Smooth muscle cell (in vitro differentiated cells): ENCODE measurements at regions not wholly inside any gene's neighbourhood (a gene's known extent, or its start where the extent isn't known, plus 50 kb on each side); places are given as distances from the start of the nearest gene placed in this dataset.
"Not testable (repeated sequence)": the region's sequence is repeated elsewhere in the genome, so short reads cannot be mapped to it uniquely, and the experiment has no call there.

Experiments used
- DNase-seq: peaks from one replicate; lab custom pipeline; 2025; ENCODE audit not compliant: unreplicated experiment; lab: John Stamatoyannopoulos, UW
- H2AFZ ChIP-seq: fragments of 200-600 bp; sonication (generic); 2 replicates; pipeline ENCODE4 v1.6.0; 2016; ENCODE audit warnings: antibody characterized with exemption, low read depth, mild to moderate bottlenecking
- H3F3A ChIP-seq: fragments of 200-600 bp; sonication (generic); 2 replicates; pipeline ENCODE4 v1.6.0; 2017; ENCODE audit warnings: antibody characterized with exemption, low read depth
- H3K27ac ChIP-seq: fragments of 200-600 bp; sonication (generic); 2 replicates; pipeline ENCODE4 v1.5.1; 2016; ENCODE audit warnings: low read depth, mild to moderate bottlenecking
- H3K27me3 ChIP-seq: fragments of 200-600 bp; sonication (generic); 2 replicates; pipeline ENCODE4 v1.6.1; 2016; ENCODE audit warnings: low read depth, mild to moderate bottlenecking
- H3K36me3 ChIP-seq: fragments of 200-600 bp; sonication (generic); 2 replicates; pipeline ENCODE4 v1.5.1; 2016; ENCODE audit warnings: low read depth
- H3K4me1 ChIP-seq: fragments of 200-600 bp; sonication (generic); 2 replicates; pipeline ENCODE4 v1.5.1; 2016; ENCODE audit warnings: low read depth
- H3K4me2 ChIP-seq: fragments of 200-600 bp; sonication (generic); 2 replicates; pipeline ENCODE4 v1.6.0; 2016; ENCODE audit warnings: mild to moderate bottlenecking
- H3K4me3 ChIP-seq: fragments of 200-600 bp; sonication (generic); 2 replicates; pipeline ENCODE4 v1.5.1; 2016; ENCODE audit warnings: mild to moderate bottlenecking
- H3K79me2 ChIP-seq: fragments of 200-600 bp; sonication (generic); 2 replicates; pipeline ENCODE4 v1.6.0; 2016; ENCODE audit warnings: low read depth, mild to moderate bottlenecking
- H3K9ac ChIP-seq: fragments of 200-600 bp; sonication (generic); 2 replicates; pipeline ENCODE4 v1.6.0; 2016; ENCODE audit warnings: low read depth
- H3K9me3 ChIP-seq: fragments of 200-600 bp; sonication (generic); replicated peaks from 2 replicates; pipeline ENCODE4 v1.5.1; 2016; ENCODE audit warnings: low read depth
- H4K20me1 ChIP-seq: fragments of 200-600 bp; sonication (generic); 2 replicates; pipeline ENCODE4 v1.6.0; 2016; ENCODE audit warnings: low read depth
- CTCF ChIP-seq: fragments of 200-600 bp; sonication (generic); IDR thresholded peaks from 2 replicates; pipeline ENCODE4 v1.5.1; 2017; ENCODE audit warnings: borderline replicate concordance, mild to moderate bottlenecking, antibody characterized with exemption; ENCODE audit not compliant: insufficient read depth, poor library complexity, severe bottlenecking
- WGBS: methylation state at CpG from one replicate; pipeline ENCODE4 v1.1.7; 2016; ENCODE audit warnings: low lambda C conversion rate; 5-methylcytosine and 5-hydroxymethylcytosine counted together

DNA sequence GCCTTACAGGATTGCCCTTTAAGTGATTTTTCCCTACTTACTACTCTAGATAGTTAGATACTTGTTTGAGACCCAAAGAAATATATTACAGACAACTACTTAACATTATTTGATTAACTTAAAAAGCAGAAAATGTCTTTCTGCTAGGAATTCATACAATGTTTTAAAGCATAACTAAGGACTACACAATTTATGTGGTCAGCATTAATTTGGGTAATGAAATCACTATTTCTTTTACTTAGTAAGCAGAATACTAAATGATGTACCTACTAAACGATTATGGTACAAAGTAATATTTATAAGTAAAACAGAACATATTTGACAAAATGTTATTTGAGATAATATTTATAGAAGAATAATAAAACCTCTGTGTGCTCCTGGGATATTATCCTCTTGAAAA, 371.9 kb upstream of the ARRDC3 start:
- Histone ChIP-seq H3K9me3 (no peaks in the 10 kb centered on the region), H3F3A (no peaks in the 10 kb centered on the region), H3K36me3 (no peaks in the 10 kb centered on the region), H4K20me1 (no peaks in the 10 kb centered on the region), H3K4me1 (no peaks in the 10 kb centered on the region), H3K9ac (no peak overlapping the region), H3K27me3 (no peaks in the 10 kb centered on the region), H3K4me3 (no peak overlapping the region), H3K27ac (no peak overlapping the region), H2AFZ (no peak overlapping the region), H3K79me2 (no peaks in the 10 kb centered on the region), H3K4me2 (no peak overlapping the region)
- no peak for TF ChIP-seq CTCF
- WGBS: 88% methylated on average over 1 of the region's 1 CpG
- DNase-seq: no peak

DNA sequence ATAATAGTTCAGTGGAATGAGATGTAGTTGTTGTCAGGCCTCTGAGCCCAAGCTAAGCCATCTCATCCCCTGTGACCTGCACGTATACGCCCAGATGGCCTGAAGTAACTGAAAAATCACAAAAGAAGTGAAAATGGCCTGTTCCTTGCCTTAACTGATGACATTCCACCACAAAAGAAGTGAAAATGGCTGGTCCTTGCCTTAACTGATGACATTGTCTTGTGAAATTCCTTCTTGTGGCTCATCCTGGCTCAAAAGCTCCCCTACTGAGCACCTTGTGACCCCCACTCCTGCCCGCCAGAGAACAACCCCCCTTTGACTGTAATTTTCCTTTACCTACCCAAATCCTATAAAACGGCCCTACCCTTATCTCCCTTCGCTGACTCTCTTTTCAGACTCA, 361.4 kb upstream of the ARRDC3 start:
- H4K20me1 ChIP-seq: not testable (repeated sequence)

GRCh38 chr5:91742550-91742949, 359.4 kb upstream of the ARRDC3 start:
- no peaks in the 10 kb centered on the region for H4K20me1 ChIP-seq
- TF ChIP-seq CTCF: no peak
- WGBS: 61% methylated on average over 3 of the region's 3 CpGs
- H3F3A ChIP-seq: no peaks in the 10 kb centered on the region
- no peak overlapping the region for H3K4me2 ChIP-seq
- no peaks in the 10 kb centered on the region for H3K27me3 ChIP-seq
- no peaks in the 10 kb centered on the region for H3K9me3 ChIP-seq
- no peak overlapping the region for H3K4me3 ChIP-seq
- no peak for DNase-seq
- no peak overlapping the region for H3K27ac ChIP-seq
- peaks cover 11% of the 10 kb centered on the region for H3K4me1 ChIP-seq
- no peaks in the 10 kb centered on the region for H3K36me3 ChIP-seq
- H3K9ac ChIP-seq: no peak overlapping the region
- H2AFZ ChIP-seq: no peak overlapping the region
- no peaks in the 10 kb centered on the region for H3K79me2 ChIP-seq

More for the DNA sequence above, 361.4 kb upstream of the ARRDC3 start:
- H3K4me3 ChIP-seq, H2AFZ ChIP-seq, DNase-seq, H3K9ac ChIP-seq, H3K27me3 ChIP-seq, H3K9me3 ChIP-seq, H3K79me2 ChIP-seq, H3K4me2 ChIP-seq, H3K36me3 ChIP-seq, H3F3A ChIP-seq, H3K27ac ChIP-seq: not testable (repeated sequence)
- 56% methylated on average over 5 of the region's 5 CpGs for WGBS
- H3K4me1 ChIP-seq: peaks cover 11% of the 10 kb centered on the region

GRCh38 chr5:91741764-91742505, 358.8 kb upstream of the ARRDC3 start:
- DNase-seq: no peak
- no peak overlapping the region for H3K9ac ChIP-seq
- H4K20me1 ChIP-seq: no peaks in the 10 kb centered on the region
- H3K4me2 ChIP-seq: no peak overlapping the region
- H3K27me3 ChIP-seq: no peaks in the 10 kb centered on the region
- no peaks in the 10 kb centered on the region for H3K79me2 ChIP-seq
- TF ChIP-seq CTCF: no peak
- H3K9me3 ChIP-seq: no peaks in the 10 kb centered on the region
- H3K36me3 ChIP-seq: no peaks in the 10 kb centered on the region
- H3K4me1 ChIP-seq: peaks cover 11% of the 10 kb centered on the region
- H2AFZ ChIP-seq: no peak overlapping the region
- no peaks in the 10 kb centered on the region for H3F3A ChIP-seq
- no peak overlapping the region for H3K4me3 ChIP-seq
- H3K27ac ChIP-seq: no peak overlapping the region
- 86% methylated on average over 7 of the region's 7 CpGs for WGBS
